GOT3 (cell line): ENCODE measurements at regions not wholly inside any gene's neighbourhood (a gene's known extent, or its start where the extent isn't known, plus 50 kb on each side); places are given as distances from the start of the nearest gene placed in this dataset.

Experiments
- DNase-seq: peaks from one replicate; lab custom pipeline; 2025; ENCODE audit warnings: mixed read lengths; lab: John Stamatoyannopoulos, UW

GRCh38 chr2:2848621-2849333 is 517.7 kb upstream of the MYT1L start:
- no peak for DNase-seq

GRCh38 chr2:2848198-2848597 is 517.1 kb upstream of the MYT1L start:
- no peak for DNase-seq

GRCh38 chr2:2847209-2847676 is 516.2 kb upstream of the MYT1L start:
- no peak for DNase-seq

- DNase-seq, result no peak
Measured at GRCh38 chr2:2846332-2847208, 515.5 kb upstream of the MYT1L start.

- DNase-seq, result no peak
Measured at GRCh38 chr2:2845806-2846315, 514.8 kb upstream of the MYT1L start.

- DNase-seq, result no peak
Measured at GRCh38 chr2:2845267-2845666, 514.2 kb upstream of the MYT1L start.

- no peak for DNase-seq
Measured at GRCh38 chr2:2843969-2844548, 513.0 kb upstream of the MYT1L start.

GRCh38 chr2:2842466-2842865 is 511.4 kb upstream of the MYT1L start:
- no peak for DNase-seq

GRCh38 chr2:2840681-2841300 is 509.7 kb upstream of the MYT1L start:
- DNase-seq, result no peak

- DNase-seq, result no peak
Measured at GRCh38 chr2:2839782-2840531, 508.9 kb upstream of the MYT1L start.

- DNase-seq, result no peak
Measured at GRCh38 chr2:2839393-2839781, 508.3 kb upstream of the MYT1L start.

GRCh38 chr2:2838548-2838845 is 507.4 kb upstream of the MYT1L start:
- DNase-seq, result no peak

GRCh38 chr2:2837746-2838547 is 506.9 kb upstream of the MYT1L start:
- no peak for DNase-seq

GRCh38 chr2:2836343-2837070 is 505.4 kb upstream of the MYT1L start:
- no peak for DNase-seq

GRCh38 chr2:2834516-2835254 is 503.6 kb upstream of the MYT1L start:
- no peak for DNase-seq

- DNase-seq, result no peak
Measured at GRCh38 chr2:2834105-2834504, 503.0 kb upstream of the MYT1L start.

GRCh38 chr2:2832657-2833056 is 501.6 kb upstream of the MYT1L start:
- DNase-seq, result no peak

- DNase-seq, result no peak
Measured at GRCh38 chr2:2831633-2832032, 500.6 kb upstream of the MYT1L start.

GRCh38 chr2:2830576-2830975 is 499.5 kb upstream of the MYT1L start:
- DNase-seq, result no peak
